SK-N-MC (cell line): ENCODE measurements at regions not wholly inside any gene's neighbourhood (a gene's known extent, or its start where the extent isn't known, plus 50 kb on each side); places are given as distances from the start of the nearest gene placed in this dataset.

Experiments
- EZH2 ChIP-seq: fragments of 200-600 bp; sonication (generic); IDR thresholded peaks from one replicate; pipeline ENCODE4 v1.6.1; 2017; ENCODE audit warnings: antibody characterized with exemption
- FOXP2 ChIP-seq: optimal IDR thresholded peaks from 2 replicates; pipeline ENCODE3; 2011; ENCODE audit warnings: mild to moderate bottlenecking, moderate library complexity; ENCODE audit not compliant: insufficient read depth; ENCODE audit errors: extremely low read length, control extremely low read depth
- POLR2AphosphoS5 ChIP-seq: IDR thresholded peaks from 2 replicates; pipeline ENCODE4 v1.6.1; 2012; ENCODE audit warnings: mild to moderate bottlenecking, low read depth, low read length, borderline replicate concordance

- no peak for TF ChIP-seq POLR2AphosphoS5
- no peak for TF ChIP-seq FOXP2
- no peak for TF ChIP-seq EZH2
Measured at GRCh38 chr12:61999311-61999710, 260.9 kb upstream of the USP15 start.
